Kidney glomerular epithelial cell (primary cell): ENCODE measurements at regions not wholly inside any gene's neighbourhood (a gene's known extent, or its start where the extent isn't known, plus 50 kb on each side); places are given as distances from the start of the nearest gene placed in this dataset.
"Not testable (repeated sequence)": the region's sequence is repeated elsewhere in the genome, so short reads cannot be mapped to it uniquely, and the experiment has no call there.

Source experiments
- DNase-seq: peaks from one replicate; lab custom pipeline; 2025; lab: John Stamatoyannopoulos, UW

GRCh38 chr5:106699198-106699597 is 971.5 kb downstream of the EFNA5 start:
- DNase-seq, result no peak

GRCh38 chr5:106698169-106698568 is 972.6 kb downstream of the EFNA5 start:
- no peak for DNase-seq

GRCh38 chr5:106691701-106692100 is 979.0 kb downstream of the EFNA5 start:
- no peak for DNase-seq

- no peak for DNase-seq
These were observed 980.2 kb downstream of the EFNA5 start for GRCh38 chr5:106690585-106690984.

- no peak for DNase-seq
These were observed 990.4 kb downstream of the EFNA5 start for GRCh38 chr5:106680330-106680729.

GRCh38 chr5:106677057-106677456 is 993.7 kb downstream of the EFNA5 start:
- no peak for DNase-seq

GRCh38 chr5:106675687-106676086 is 995.0 kb downstream of the EFNA5 start:
- DNase-seq, result no peak

GRCh38 chr5:106673941-106674340 is 996.8 kb downstream of the EFNA5 start:
- DNase-seq, result no peak

- no peak for DNase-seq
These were observed 1008.9 kb downstream of the EFNA5 start for GRCh38 chr5:106661866-106662265.

GRCh38 chr5:106660681-106661080 is 1010.1 kb downstream of the EFNA5 start:
- DNase-seq, result no peak

GRCh38 chr5:106658150-106658549 is 1012.6 kb downstream of the EFNA5 start:
- no peak for DNase-seq

- no peak for DNase-seq
These were observed 1013.9 kb downstream of the EFNA5 start for GRCh38 chr5:106656821-106657220.

GRCh38 chr5:106649031-106649430 is 1021.7 kb downstream of the EFNA5 start:
- DNase-seq, result no peak

- no peak for DNase-seq
These were observed 1022.3 kb downstream of the EFNA5 start for GRCh38 chr5:106648401-106648800.

GRCh38 chr5:106646106-106646505 is 1024.6 kb downstream of the EFNA5 start:
- no peak for DNase-seq

- no peak for DNase-seq
These were observed 1030.2 kb downstream of the EFNA5 start for GRCh38 chr5:106640511-106640910.

- no peak for DNase-seq
These were observed 1031.2 kb downstream of the EFNA5 start for GRCh38 chr5:106639488-106639887.

- DNase-seq, result no peak
These were observed 1033.5 kb downstream of the EFNA5 start for GRCh38 chr5:106637275-106637674.

- no peak for DNase-seq
These were observed 1036.4 kb downstream of the EFNA5 start for GRCh38 chr5:106634375-106634774.

GRCh38 chr5:106633825-106634224 is 1036.9 kb downstream of the EFNA5 start:
- DNase-seq, result no peak

GRCh38 chr5:106628456-106628855 is 1042.3 kb downstream of the EFNA5 start:
- DNase-seq, result not testable (repeated sequence)

GRCh38 chr5:106610041-106610440 is 1060.7 kb downstream of the EFNA5 start:
- peak; percentile 16 for DNase-seq

GRCh38 chr5:106601620-106602019 is 1069.1 kb downstream of the EFNA5 start:
- DNase-seq, result no peak

- no peak for DNase-seq
These were observed 1069.9 kb downstream of the EFNA5 start for GRCh38 chr5:106600803-106601202.

GRCh38 chr5:106595864-106596263 is 1074.9 kb downstream of the EFNA5 start:
- DNase-seq, result no peak
